H1 (cell line): ENCODE measurements at regions not wholly inside any gene's neighbourhood (a gene's known extent, or its start where the extent isn't known, plus 50 kb on each side); places are given as distances from the start of the nearest gene placed in this dataset.

ENCODE experiments used
- CTCF ChIA-PET: fragments of 300-600 bp; sonication (Branson Sonifier 250); formaldehyde crosslinking; loops from one replicate; lab custom pipeline; 2021; ENCODE audit not compliant: partially characterized antibody; lab: Charles Lee
- POLR2A ChIA-PET: fragments of 300-600 bp; sonication (Branson Sonifier 250); formaldehyde crosslinking; loops from one replicate; lab custom pipeline; 2021; ENCODE audit warnings: inconsistent platforms; ENCODE audit not compliant: partially characterized antibody; lab: Charles Lee
- DNase-seq, 2 experiments: peaks; one replicate each; pipeline versions ENCODE4 v3.0.0 to v3.0.0-alpha.2; 2010 to 2022; ENCODE audit warnings: low spot score in 2 of 2, low read depth in 1 of 2, mixed read lengths in 1 of 2
- FAIRE-seq: peaks from 2 replicates; lab custom pipeline; 2011; peaks lifted over from hg19 to GRCh38; lab: Jason Lieb, UNC
- H2AFZ ChIP-seq: 2 replicates; pipeline ENCODE4 v1.8.1; 2012; ENCODE audit warnings: low read length, inconsistent platforms
- H2AK5ac ChIP-seq: 2 replicates; pipeline ENCODE4 v1.6.1; 2013; ENCODE audit warnings: low read depth, low read length
- H2BK120ac ChIP-seq: replicated peaks from 2 replicates; pipeline ENCODE3; 2013; ENCODE audit warnings: low read depth, low read length, inconsistent platforms
- H2BK12ac ChIP-seq: 2 replicates; pipeline ENCODE4 v1.6.1; 2013; ENCODE audit warnings: low read depth, low read length
- H2BK15ac ChIP-seq: 2 replicates; pipeline ENCODE4 v1.6.1; 2013; ENCODE audit warnings: low read length
- H2BK20ac ChIP-seq: 2 replicates; pipeline ENCODE4 v1.6.1; 2013; ENCODE audit warnings: low read length
- H2BK5ac ChIP-seq: 2 replicates; pipeline ENCODE4 v1.6.1; 2013; ENCODE audit warnings: low read depth, low read length
- H3K14ac ChIP-seq: 2 replicates; pipeline ENCODE4 v1.6.1; 2013; ENCODE audit warnings: inconsistent platforms; ENCODE audit not compliant: insufficient read length
- H3K18ac ChIP-seq: 2 replicates; pipeline ENCODE4 v1.6.1; 2013; ENCODE audit warnings: low read length; ENCODE audit errors: extremely low read depth
- H3K23ac ChIP-seq: 2 replicates; pipeline ENCODE4 v1.6.1; 2013; ENCODE audit warnings: inconsistent platforms; ENCODE audit not compliant: insufficient read length
- H3K23me2 ChIP-seq: 2 replicates; pipeline ENCODE4 v1.6.1; 2013; ENCODE audit warnings: low read depth, low read length
- H3K27ac ChIP-seq: 2 replicates; pipeline ENCODE4 v1.6.1; 2011; ENCODE audit warnings: low read depth, low read length, inconsistent platforms
- H3K27me3 ChIP-seq, 4 experiments: replicated peaks in 1 of 4; 1 replicate in 1 of 4; 2 replicates in 3 of 4; pipeline versions ENCODE4 v1.6.1 to v1.8.1; 2011 to 2013; ENCODE audit warnings: low read length in 3 of 4, mild to moderate bottlenecking in 3 of 4, inconsistent platforms in 2 of 4, mixed read lengths in 2 of 4, moderate library complexity in 1 of 4; ENCODE audit not compliant: control insufficient read depth in 3 of 4, insufficient read depth in 3 of 4; ENCODE audit errors: extremely low read depth in 1 of 4
- H3K36me3 ChIP-seq, 4 experiments: 2 replicates each; pipeline versions ENCODE4 v1.6.1 to v1.8.1; 2011 to 2013; ENCODE audit warnings: mild to moderate bottlenecking in 4 of 4, low read length in 3 of 4, moderate library complexity in 2 of 4, control low read depth in 1 of 4, inconsistent platforms in 1 of 4; ENCODE audit not compliant: insufficient read depth in 4 of 4, control insufficient read depth in 2 of 4
- H3K4ac ChIP-seq: replicated peaks from 2 replicates; pipeline ENCODE3; 2013; ENCODE audit warnings: low read length, low read depth, mixed read lengths, inconsistent platforms; ENCODE audit not compliant: insufficient read length
- H3K4me1 ChIP-seq, 4 experiments: replicated peaks in 1 of 4; 1 replicate in 1 of 4; 2 replicates in 3 of 4; pipeline versions ENCODE4 v1.6.1 to v1.8.1; 2011 to 2013; ENCODE audit warnings: low read length in 3 of 4, inconsistent platforms in 2 of 4, mixed read lengths in 1 of 4; ENCODE audit not compliant: insufficient read depth in 4 of 4, control insufficient read depth in 3 of 4
- H3K4me2 ChIP-seq, 2 experiments: 2 replicates each; pipeline versions ENCODE4 v1.6.1 to v1.8.1; 2011 to 2013; ENCODE audit warnings: low read depth in 2 of 2, low read length in 2 of 2, control low read depth in 1 of 2, inconsistent platforms in 1 of 2, mild to moderate bottlenecking in 1 of 2; ENCODE audit not compliant: insufficient read depth in 1 of 2
- H3K4me3 ChIP-seq, 4 experiments: fragments of 200-600, 300-600 bp in 1 of 4; sonication (generic), shearing (Covaris generic), sonication (Bioruptor Twin) in 1 of 4; 2 replicates each; pipeline versions ENCODE4 v1.5.1 to v1.8.1; 2011 to 2016; ENCODE audit warnings: low read length in 4 of 4, low read depth in 3 of 4, control low read depth in 2 of 4, inconsistent platforms in 2 of 4, mild to moderate bottlenecking in 2 of 4, mixed read lengths in 1 of 4, moderate library complexity in 1 of 4; ENCODE audit not compliant: insufficient read depth in 2 of 4; ENCODE audit errors: extremely low read depth in 1 of 4
- H3K56ac ChIP-seq: replicated peaks from 2 replicates; pipeline ENCODE3; 2013; ENCODE audit warnings: low read depth, mild to moderate bottlenecking, mixed read lengths, low read length, inconsistent platforms; ENCODE audit not compliant: insufficient read length
- H3K79me1 ChIP-seq: 2 replicates; pipeline ENCODE4 v1.6.1; 2013; ENCODE audit warnings: low read depth, low read length, control low read depth
- H3K79me2 ChIP-seq, 2 experiments: 2 replicates each; pipeline versions ENCODE4 v1.6.1 to v1.8.1; 2012 to 2013; ENCODE audit warnings: low read length in 2 of 2, mild to moderate bottlenecking in 2 of 2, inconsistent platforms in 1 of 2; ENCODE audit not compliant: insufficient read depth in 2 of 2, control insufficient read depth in 1 of 2
- H3K9ac ChIP-seq, 4 experiments: replicated peaks in 1 of 4; 1 replicate in 1 of 4; 2 replicates in 3 of 4; pipeline versions ENCODE4 v1.6.1 to v1.8.1; 2011 to 2013; ENCODE audit warnings: low read depth in 3 of 4, low read length in 3 of 4, control low read depth in 2 of 4, mild to moderate bottlenecking in 2 of 4, moderate library complexity in 2 of 4, inconsistent platforms in 1 of 4; ENCODE audit errors: extremely low read depth in 1 of 4
- H3K9me3 ChIP-seq, 2 experiments: 2 replicates each; pipeline versions ENCODE4 v1.6.1 to v1.8.1; 2012 to 2013; ENCODE audit warnings: mild to moderate bottlenecking in 2 of 2, moderate library complexity in 2 of 2, control low read depth in 1 of 2, inconsistent platforms in 1 of 2, low read depth in 1 of 2, low read length in 1 of 2, mixed read lengths in 1 of 2; ENCODE audit not compliant: insufficient read depth in 2 of 2
- H4K20me1 ChIP-seq, 2 experiments: replicated peaks in 1 of 2; 2 replicates each; pipeline versions ENCODE3 to v1.8.1; 2011 to 2013; ENCODE audit warnings: inconsistent platforms in 2 of 2, low read length in 2 of 2, mild to moderate bottlenecking in 1 of 2; ENCODE audit not compliant: insufficient read depth in 2 of 2, control insufficient read depth in 1 of 2
- H4K5ac ChIP-seq: 2 replicates; pipeline ENCODE4 v1.6.1; 2013; ENCODE audit warnings: low read length, low read depth, mixed read lengths, inconsistent platforms; ENCODE audit not compliant: insufficient read length
- H4K8ac ChIP-seq: 2 replicates; pipeline ENCODE4 v1.8.0; 2013; ENCODE audit warnings: mild to moderate bottlenecking, moderate library complexity, low read length, inconsistent platforms; ENCODE audit not compliant: insufficient read depth; ENCODE audit errors: extremely low read depth
- H4K91ac ChIP-seq: replicated peaks from 2 replicates; pipeline ENCODE3; 2013; ENCODE audit warnings: low read length, mixed read lengths, inconsistent platforms; ENCODE audit not compliant: insufficient read length
- BCL11A ChIP-seq, 2 experiments: IDR thresholded peaks; one replicate each; pipeline ENCODE4 v1.6.1; 2011; ENCODE audit warnings: low read depth in 2 of 2, low read length in 2 of 2, mild to moderate bottlenecking in 2 of 2
- CHD1 ChIP-seq: IDR thresholded peaks from 2 replicates; pipeline ENCODE4 v1.6.1; 2012; ENCODE audit warnings: low read depth, low read length, improper control_type of control experiment
- CHD2 ChIP-seq: IDR thresholded peaks from 2 replicates; pipeline ENCODE4 v1.6.1; 2012; ENCODE audit warnings: low read length, improper control_type of control experiment
- CTCF ChIP-seq, 3 experiments: IDR thresholded peaks; 1 replicate in 2 of 3; 2 replicates in 1 of 3; pipeline versions ENCODE4 v1.5.1 to v1.6.1; 2011; ENCODE audit warnings: low read length in 3 of 3, mild to moderate bottlenecking in 3 of 3, inconsistent platforms in 2 of 3, low read depth in 1 of 3, moderate library complexity in 1 of 3; ENCODE audit not compliant: insufficient read depth in 1 of 3; ENCODE audit errors: control extremely low read depth in 1 of 3
- EZH2 ChIP-seq: fragments of 200-600 bp; sonication (generic); IDR thresholded peaks from 2 replicates; pipeline ENCODE4 v1.7.1; 2012; ENCODE audit warnings: low read depth, mild to moderate bottlenecking, moderate library complexity, low read length, inconsistent platforms; ENCODE audit not compliant: severe bottlenecking
- SIN3A ChIP-seq, 2 experiments: IDR thresholded peaks in 1 of 2; conservative IDR thresholded peaks in 1 of 2; 2 replicates each; pipeline ENCODE4 v1.6.1; 2011 to 2012; ENCODE audit warnings: low read length in 2 of 2, improper control_type of control experiment in 1 of 2, low read depth in 1 of 2, mild to moderate bottlenecking in 1 of 2
- SIX5 ChIP-seq: IDR thresholded peaks from 2 replicates; pipeline ENCODE4 v1.6.1; 2011; ENCODE audit warnings: mild to moderate bottlenecking, low read depth, low read length
- TBP ChIP-seq: IDR thresholded peaks from 2 replicates; pipeline ENCODE4 v1.6.1; 2011; ENCODE audit warnings: low read depth, low read length, improper control_type of control experiment
- USF2 ChIP-seq: IDR thresholded peaks from 2 replicates; pipeline ENCODE4 v1.6.1; 2011; ENCODE audit warnings: low read length, improper control_type of control experiment
- ZNF274 ChIP-seq: IDR thresholded peaks from 2 replicates; pipeline ENCODE4 v1.7.0; 2012; ENCODE audit warnings: low read length, borderline replicate concordance; ENCODE audit errors: extremely low read depth

- no peaks in the 10 kb centered on the region for H3K79me1 ChIP-seq
- no peak overlapping the region for H3K4me2 ChIP-seq
- no peak overlapping the region for H2BK15ac ChIP-seq
- H3K4me3 ChIP-seq: no peak overlapping the region
- no peak overlapping the region for H3K18ac ChIP-seq
- FAIRE-seq: no peak
- POLR2A ChIA-PET: no interaction called here
- H2BK20ac ChIP-seq: no peak overlapping the region
- no peak overlapping the region for H3K14ac ChIP-seq
- no peaks in the 10 kb centered on the region for H3K27me3 ChIP-seq
- no peak overlapping the region for H3K56ac ChIP-seq
- H4K5ac ChIP-seq: no peak overlapping the region
- H2BK12ac ChIP-seq: no peak overlapping the region
- no peak overlapping the region for H2BK5ac ChIP-seq
- no peak overlapping the region for H3K4ac ChIP-seq
- H4K8ac ChIP-seq: no peak overlapping the region
- H4K20me1 ChIP-seq: no peaks in the 10 kb centered on the region
- CTCF ChIA-PET: interaction anchor here (0.8 kb wide), 1 partner anchor 25 kb away, joined by 4 read pairs; no protein-coding TSS in a partner anchor
- no peak overlapping the region for H3K27ac ChIP-seq
- H2AFZ ChIP-seq: no peak overlapping the region
- no peaks in the 10 kb centered on the region for H3K79me2 ChIP-seq
- no peak overlapping the region for H2BK120ac ChIP-seq
- no peak for TF ChIP-seq BCL11A (IDR thresholded peaks at IDR 0.05; ENCODE audit: low read depth in 2 of 2, low read length in 2 of 2)
- TF ChIP-seq SIN3A (conservative IDR thresholded peaks at IDR 0.05 in 1 of 2, IDR thresholded peaks at IDR 0.05 in 1 of 2; ENCODE audit: low read depth in 1 of 2, low read length in 2 of 2): no peak
- no peak for TF ChIP-seq USF2
- no peak for TF ChIP-seq SIX5
- TF ChIP-seq CTCF (IDR thresholded peaks at IDR 0.05; ENCODE audit: control extremely low read depth in 1 of 3, insufficient read depth in 1 of 3, low read depth in 1 of 3, low read length in 3 of 3): no peak
- TF ChIP-seq CHD1: no peak
- no peak for TF ChIP-seq ZNF274
- no peak for TF ChIP-seq EZH2
- TF ChIP-seq CHD2: no peak
- TF ChIP-seq TBP: no peak
- H3K36me3 ChIP-seq: no peaks in the 10 kb centered on the region
- no peak overlapping the region for H3K23ac ChIP-seq
- no peaks in the 10 kb centered on the region for H3K4me1 ChIP-seq
- DNase-seq: no peak
- H3K9me3 ChIP-seq: no peaks in the 10 kb centered on the region
- H3K9ac ChIP-seq: no peak overlapping the region
- H4K91ac ChIP-seq: no peak overlapping the region
- no peaks in the 10 kb centered on the region for H3K23me2 ChIP-seq
- H2AK5ac ChIP-seq: no peak overlapping the region
Observed at GRCh38 chr2:125108251-125108650, 1083.2 kb downstream of the CNTNAP5 start.
